GM12892 (cell line): ENCODE measurements at regions not wholly inside any gene's neighbourhood (a gene's known extent, or its start where the extent isn't known, plus 50 kb on each side); places are given as distances from the start of the nearest gene placed in this dataset.

Source experiments
- POLR2A ChIP-seq: IDR thresholded peaks from 2 replicates; pipeline ENCODE4 v1.6.1; 2011; ENCODE audit warnings: low read depth, low read length, control low read depth
- POLR2AphosphoS5 ChIP-seq: IDR thresholded peaks from 2 replicates; pipeline ENCODE4 v1.6.1; 2011; ENCODE audit warnings: low read depth, low read length, control low read depth
- TAF1 ChIP-seq: IDR thresholded peaks from 2 replicates; pipeline ENCODE4 v1.6.1; 2011; ENCODE audit warnings: low read depth, mild to moderate bottlenecking, control low read depth, low read length, borderline replicate concordance

DNA sequence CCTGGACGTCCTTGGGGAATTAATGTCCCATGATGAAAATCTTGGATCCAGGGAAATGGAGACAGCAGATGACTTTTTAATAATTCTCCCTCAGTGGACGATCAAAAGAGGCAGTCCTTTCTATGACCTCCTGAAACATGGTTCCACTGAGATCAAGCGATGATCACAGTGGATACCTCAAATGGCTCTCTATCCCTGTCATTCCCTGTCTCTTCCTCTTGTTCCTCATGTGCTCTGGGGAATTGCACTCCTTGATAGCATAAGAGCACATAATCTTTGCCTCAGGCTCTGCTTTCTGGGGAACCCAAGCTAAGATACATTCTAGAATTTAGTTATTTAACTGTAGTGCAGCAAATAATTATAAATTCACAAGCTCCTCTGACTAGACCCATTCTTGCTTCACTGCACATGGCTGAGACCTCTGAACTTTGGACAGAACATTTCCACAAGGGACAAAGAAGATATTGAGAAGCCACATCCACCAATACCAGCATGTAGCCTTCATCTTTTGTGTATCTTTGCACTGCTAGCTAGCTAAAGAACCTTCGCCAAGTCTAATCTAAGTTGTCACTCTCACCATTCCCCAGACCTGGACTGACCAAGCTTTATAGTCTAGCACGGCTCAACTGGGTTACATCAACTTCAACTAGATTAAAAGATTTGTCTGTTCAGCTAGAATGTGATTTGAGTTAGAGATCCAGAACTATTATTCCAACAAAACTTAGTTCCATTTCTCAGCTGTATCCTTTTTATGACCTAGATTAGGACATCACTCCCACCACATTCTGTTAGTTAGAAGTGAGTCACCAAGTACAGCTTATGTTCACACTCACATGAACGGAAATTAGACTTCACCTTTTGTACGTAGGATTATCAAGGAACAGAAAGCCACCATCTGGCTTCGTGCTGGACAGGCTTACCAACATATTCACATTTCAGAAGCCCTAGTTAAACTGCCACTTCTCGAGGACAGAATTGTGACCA is 142.7 kb downstream of the SUCLA2 start:
- TF ChIP-seq TAF1 (no peak), POLR2AphosphoS5 (no peak), POLR2A (no peak)
